Breast epithelium (tissue), 4 donors: ENCODE measurements at regions not wholly inside any gene's neighbourhood (a gene's known extent, or its start where the extent isn't known, plus 50 kb on each side); places are given as distances from the start of the nearest gene placed in this dataset.
"Not testable (repeated sequence)": the region's sequence is repeated elsewhere in the genome, so short reads cannot be mapped to it uniquely, and the experiment has no call there.

Experiments
- DNase-seq, 2 donors: peaks; one replicate each; pipeline ENCODE4 v3.0.0-alpha.2; 2019; ENCODE audit warnings: low spot score in 2 of 2
- H3K27ac ChIP-seq, 2 donors: fragments of 200-600 bp; sonication (generic) in 1 of 2; one replicate each; pipeline ENCODE4 v1.5.1; 2016 to 2019; ENCODE audit warnings: mild to moderate bottlenecking in 1 of 2
- H3K27me3 ChIP-seq, 2 donors: fragments of 200-600 bp; sonication (generic) in 1 of 2; one replicate each; pipeline versions ENCODE4 v1.5.1 to v1.6.0; 2017 to 2019; ENCODE audit warnings: control low read depth in 1 of 2, mild to moderate bottlenecking in 1 of 2
- H3K36me3 ChIP-seq: fragments of 200-600 bp; one replicate; pipeline ENCODE4 v1.5.1; 2019
- H3K4me1 ChIP-seq, 2 donors: fragments of 200-600 bp; sonication (generic); one replicate each; pipeline ENCODE4 v1.5.1; 2016 to 2019; ENCODE audit warnings: control low read depth in 1 of 2
- H3K4me3 ChIP-seq, 3 donors: fragments of 200-600 bp; sonication (generic); 1 replicate in 2 of 3; 2 replicates in 1 of 3; pipeline ENCODE4 v1.5.1; 2016 to 2019; ENCODE audit warnings: mild to moderate bottlenecking in 3 of 3, moderate library complexity in 2 of 3
- H3K9me3 ChIP-seq, 2 donors: fragments of 200-600 bp; sonication (generic) in 1 of 2; one replicate each; pipeline ENCODE4 v1.5.1; 2016 to 2019; ENCODE audit warnings: control low read depth in 1 of 2
- CTCF ChIP-seq, 3 donors: fragments of 450-650 bp; IDR thresholded peaks; one replicate each; pipeline ENCODE4 v1.5.1; 2016 to 2017; ENCODE audit warnings: antibody characterized with exemption in 3 of 3, mild to moderate bottlenecking in 3 of 3, moderate library complexity in 3 of 3
- POLR2A ChIP-seq: fragments of 450-650 bp; IDR thresholded peaks from one replicate; pipeline ENCODE4 v1.6.1; 2016; ENCODE audit warnings: antibody characterized with exemption, mild to moderate bottlenecking, moderate library complexity
- POLR2AphosphoS5 ChIP-seq, 3 donors: sonication (generic); formaldehyde crosslinking; IDR thresholded peaks; one replicate each; pipeline ENCODE4 v1.6.1; 2017; ENCODE audit warnings: antibody characterized with exemption in 3 of 3
- intact Hi-C: fragments of 100-400 bp; cut with DNase I; formaldehyde crosslinking; loops from one replicate; pipeline ENCODE4 v1.15.1; 2023; ENCODE audit warnings: low total_unique reads

DNA sequence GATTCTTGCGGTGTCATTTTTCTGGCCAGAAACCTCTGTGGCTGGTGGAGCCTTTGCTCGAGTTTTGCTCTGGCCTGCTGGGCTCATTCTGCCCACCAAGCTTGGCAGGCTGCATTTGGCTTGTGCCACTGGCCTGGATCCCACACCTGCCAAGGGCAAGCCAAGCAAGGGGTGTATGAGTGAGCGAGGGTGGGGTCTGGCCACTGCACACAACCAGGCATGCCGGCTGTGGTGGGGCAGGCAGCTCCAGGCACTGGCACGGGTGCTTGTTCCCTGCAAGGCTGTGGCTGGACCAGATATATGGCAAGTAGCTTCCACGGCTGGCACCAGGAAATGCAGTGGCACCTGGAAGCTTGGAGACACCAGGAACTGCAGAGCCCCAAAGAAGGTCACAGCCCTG is 68.6 kb upstream of the PPP3CA start:
- TF ChIP-seq POLR2AphosphoS5 (IDR thresholded peaks at IDR 0.05) (no peak), POLR2A (no peak)
- Histone ChIP-seq H3K36me3 (no peaks in the 10 kb centered on the region), H3K27me3 (no peaks in the 10 kb centered on the region), H3K9me3 (no peaks in the 10 kb centered on the region), H3K4me3 (no peak overlapping the region), H3K27ac (peak overlapping the region in 1 of 2 donors; percentile 38), H3K4me1 (no peaks in the 10 kb centered on the region)
- DNase-seq: no peak
- intact Hi-C loops: no loop called here

- no peak overlapping the region for H3K27ac ChIP-seq
- intact Hi-C loops: no loop called here
- H3K4me1 ChIP-seq: no peaks in the 10 kb centered on the region
- no peaks in the 10 kb centered on the region for H3K9me3 ChIP-seq
- H3K27me3 ChIP-seq: no peaks in the 10 kb centered on the region
- no peak overlapping the region for H3K4me3 ChIP-seq
- no peak for TF ChIP-seq POLR2AphosphoS5 (IDR thresholded peaks at IDR 0.05)
- no peak for TF ChIP-seq POLR2A
- TF ChIP-seq CTCF (IDR thresholded peaks at IDR 0.05): no peak
- no peaks in the 10 kb centered on the region for H3K36me3 ChIP-seq
- DNase-seq: no peak
These were observed 67.2 kb upstream of the PPP3CA start for GRCh38 chr4:101414496-101414895.

DNA sequence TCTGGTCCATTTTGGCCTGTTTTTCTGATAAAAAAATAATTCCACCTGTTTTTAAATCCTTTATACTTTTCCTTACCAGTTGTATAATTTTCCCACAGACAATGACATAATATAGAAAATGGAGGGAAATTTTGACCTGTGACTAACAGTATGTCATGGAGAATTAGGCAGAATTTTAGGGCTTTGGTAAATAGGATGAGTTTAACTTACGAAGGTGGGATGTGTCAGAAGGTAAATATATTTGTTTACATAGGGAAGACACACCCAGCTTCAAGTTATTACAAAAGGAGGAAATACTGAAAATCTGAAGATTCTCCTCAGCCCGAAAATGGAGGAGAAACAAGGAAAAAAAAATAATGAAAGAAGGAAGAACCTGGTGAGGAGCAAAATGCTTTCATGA is 64.6 kb upstream of the PPP3CA start:
- no peak for DNase-seq
- no peak overlapping the region for H3K4me3 ChIP-seq
- TF ChIP-seq CTCF (IDR thresholded peaks at IDR 0.05): no peak
- TF ChIP-seq POLR2AphosphoS5 (IDR thresholded peaks at IDR 0.05): no peak
- TF ChIP-seq POLR2A: no peak
- H3K9me3 ChIP-seq: no peaks in the 10 kb centered on the region
- no peaks in the 10 kb centered on the region for H3K36me3 ChIP-seq
- H3K4me1 ChIP-seq: no peaks in the 10 kb centered on the region
- H3K27me3 ChIP-seq: no peaks in the 10 kb centered on the region
- H3K27ac ChIP-seq: no peak overlapping the region
- intact Hi-C loops: no loop called here

DNA sequence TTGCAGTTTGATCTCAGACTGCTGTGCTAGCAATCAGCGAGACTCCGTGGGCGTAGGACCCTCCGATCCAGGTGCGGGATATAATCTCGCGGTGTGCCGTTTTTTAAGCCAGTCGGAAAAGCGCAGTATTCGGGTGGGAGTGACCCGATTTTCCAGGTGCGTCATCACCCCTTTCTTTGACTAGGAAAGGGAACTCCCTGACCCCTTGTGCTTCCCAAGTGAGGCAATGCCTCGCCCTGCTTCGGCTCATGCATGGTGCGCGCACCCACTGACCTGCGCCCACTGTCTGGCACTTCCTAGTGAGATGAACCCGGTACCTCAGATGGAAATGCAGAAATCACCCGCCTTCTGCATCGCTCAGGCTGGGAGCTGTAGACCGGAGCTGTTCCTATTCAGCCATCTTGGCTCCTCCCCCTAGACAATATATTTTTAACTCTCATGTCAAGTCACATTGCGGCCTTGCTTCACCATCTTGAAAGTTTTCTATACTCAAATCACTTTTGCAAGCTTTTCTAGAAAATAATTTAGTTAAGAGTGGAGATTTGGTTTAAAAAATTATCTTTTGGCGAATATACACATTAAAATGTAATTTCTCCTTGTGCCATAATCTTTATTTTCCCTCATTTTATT is 64.1 kb upstream of the PPP3CA start:
- H3K4me3 ChIP-seq, H3K36me3 ChIP-seq, intact Hi-C loops, H3K27ac ChIP-seq, H3K9me3 ChIP-seq, H3K27me3 ChIP-seq, DNase-seq, H3K4me1 ChIP-seq: not testable (repeated sequence)

DNA sequence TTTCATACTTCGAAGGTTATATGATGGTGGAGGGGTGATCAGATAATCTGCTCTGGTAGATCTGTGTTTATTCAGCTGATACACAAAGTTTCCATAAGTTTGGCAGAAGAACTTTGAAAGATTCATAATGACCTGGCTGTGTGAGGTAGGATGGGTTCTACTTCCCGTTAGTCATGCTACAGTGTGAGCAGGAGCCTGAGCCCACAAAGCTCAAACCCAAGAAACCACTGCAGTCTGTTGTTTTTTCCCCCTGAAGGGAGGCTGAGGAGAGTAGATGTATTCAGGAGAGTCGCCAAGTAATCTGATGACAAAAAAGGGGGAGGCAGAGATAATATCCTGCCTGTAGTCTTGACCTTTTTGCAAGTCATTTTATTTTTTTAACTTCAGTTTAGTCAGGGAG is 52.8 kb upstream of the PPP3CA start:
- intact Hi-C loops: no loop called here
- Histone ChIP-seq H3K36me3 (no peaks in the 10 kb centered on the region), H3K27me3 (no peaks in the 10 kb centered on the region), H3K4me3 (no peak overlapping the region), H3K4me1 (no peaks in the 10 kb centered on the region), H3K27ac (no peak overlapping the region), H3K9me3 (no peaks in the 10 kb centered on the region)
- DNase-seq: no peak
- TF ChIP-seq POLR2A: no peak

DNA sequence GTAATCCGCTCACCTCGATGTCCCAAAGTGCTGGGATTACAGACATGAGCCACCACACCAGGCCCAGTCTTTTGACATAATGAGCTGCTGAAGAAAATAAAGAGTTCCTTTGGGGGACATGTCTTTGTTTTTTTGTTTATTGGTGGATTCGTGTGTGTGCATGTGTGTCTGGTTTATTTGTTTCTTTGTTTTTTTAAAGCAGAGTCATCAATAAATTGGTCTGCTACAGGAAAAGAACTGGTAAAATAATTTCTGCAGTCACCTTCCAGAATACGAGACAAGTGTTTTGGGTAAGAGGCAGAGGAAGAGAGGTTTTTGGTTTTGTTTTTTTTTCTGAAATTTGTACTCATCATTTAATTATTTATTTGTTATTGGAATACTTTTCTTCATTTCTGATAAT is 51.5 kb upstream of the PPP3CA start:
- Histone ChIP-seq H3K27ac (no peak overlapping the region), H3K36me3 (no peaks in the 10 kb centered on the region), H3K9me3 (no peaks in the 10 kb centered on the region), H3K4me1 (no peaks in the 10 kb centered on the region), H3K4me3 (no peak overlapping the region), H3K27me3 (no peaks in the 10 kb centered on the region)
- no peak for DNase-seq
- TF ChIP-seq POLR2A: no peak
- TF ChIP-seq POLR2AphosphoS5 (IDR thresholded peaks at IDR 0.05): no peak
- no peak for TF ChIP-seq CTCF (IDR thresholded peaks at IDR 0.05)
- intact Hi-C loops: no loop called here
